PC-9 (cell line): ENCODE measurements at regions not wholly inside any gene's neighbourhood (a gene's known extent, or its start where the extent isn't known, plus 50 kb on each side); places are given as distances from the start of the nearest gene placed in this dataset.
"Not testable (repeated sequence)": the region's sequence is repeated elsewhere in the genome, so short reads cannot be mapped to it uniquely, and the experiment has no call there.

Source experiments
- BruUV-seq: library from RNA; stranded (reverse); fragments of 400-500 nt; replicated peaks from 2 replicates; lab custom pipeline; 2021; lab: Mats Ljungman, UMichigan
- CTCF ChIA-PET: fragments of 300-600 bp; sonication (Branson Sonifier 250); formaldehyde crosslinking; loops from one replicate; lab custom pipeline; 2022; ENCODE audit warnings: antibody characterized with exemption; lab: Charles Lee
- POLR2A ChIA-PET: fragments of 300-600 bp; sonication (Branson Sonifier 250); formaldehyde crosslinking; loops from one replicate; lab custom pipeline; 2022; ENCODE audit warnings: antibody characterized with exemption; ENCODE audit not compliant: unreplicated experiment; lab: Charles Lee
- DNase-seq, 2 experiments: peaks; one replicate each; pipeline versions ENCODE4 v3.0.0 to v3.0.0-alpha.2; 2015 to 2022; ENCODE audit warnings: mixed read lengths in 1 of 2
- H2AFZ ChIP-seq: fragments of 200-600 bp; sonication (generic); 2 replicates; pipeline ENCODE4 v1.8.1; 2017; ENCODE audit warnings: antibody characterized with exemption
- H3F3A ChIP-seq: fragments of 200-600 bp; sonication (generic); 2 replicates; pipeline ENCODE4 v1.8.1; 2017; ENCODE audit warnings: antibody characterized with exemption, mild to moderate bottlenecking, low read depth; ENCODE audit not compliant: insufficient read depth
- H3K27ac ChIP-seq: fragments of 200-600 bp; sonication (generic); 2 replicates; pipeline ENCODE4 v1.6.1; 2016; ENCODE audit warnings: mixed run types
- H3K27me3 ChIP-seq: fragments of 200-600 bp; sonication (generic); 2 replicates; pipeline ENCODE4 v1.6.1; 2016; ENCODE audit warnings: low read depth, mixed run types; ENCODE audit not compliant: insufficient read depth
- H3K36me3 ChIP-seq: fragments of 200-600 bp; sonication (generic); 2 replicates; pipeline ENCODE4 v1.6.1; 2016; ENCODE audit warnings: low read depth, mixed run types
- H3K4me1 ChIP-seq: fragments of 200-600 bp; sonication (generic); replicated peaks from 2 replicates; pipeline ENCODE4 v1.6.1; 2016; ENCODE audit warnings: mixed run types; ENCODE audit not compliant: insufficient read depth
- H3K4me2 ChIP-seq: fragments of 200-600 bp; sonication (generic); 2 replicates; pipeline ENCODE4 v1.6.1; 2017; ENCODE audit warnings: mixed run types
- H3K4me3 ChIP-seq: fragments of 200-600 bp; sonication (generic); 2 replicates; pipeline ENCODE4 v1.6.1; 2016; ENCODE audit warnings: mixed run types
- H3K79me2 ChIP-seq: fragments of 200-600 bp; sonication (generic); 2 replicates; pipeline ENCODE4 v1.6.1; 2017; ENCODE audit warnings: low read depth, mixed run types
- H3K9me2 ChIP-seq: fragments of 200-600 bp; sonication (generic); 2 replicates; pipeline ENCODE4 v1.8.1; 2017; ENCODE audit warnings: mild to moderate bottlenecking; ENCODE audit not compliant: insufficient read depth
- H3K9me3 ChIP-seq: fragments of 200-600 bp; sonication (generic); 2 replicates; pipeline ENCODE4 v1.8.1; 2016; ENCODE audit warnings: low read depth; ENCODE audit not compliant: insufficient read depth
- H4K20me1 ChIP-seq: fragments of 200-600 bp; sonication (generic); 2 replicates; pipeline ENCODE4 v1.8.1; 2017; ENCODE audit not compliant: insufficient read depth
- EZH2 ChIP-seq: fragments of 200-600 bp; sonication (generic); IDR thresholded peaks from 2 replicates; pipeline ENCODE4 v1.8.0; 2017; ENCODE audit warnings: antibody characterized with exemption, low read depth
- intact Hi-C: fragments of 100-400 bp; cut with micrococcal nuclease; formaldehyde crosslinking; loops from one replicate; pipeline ENCODE4 v1.10.0; 2022; ENCODE audit not compliant: unreplicated experiment
- TF ChIP-seq, protein P1 (sequence below): fragments of 200-600 bp; sonication (generic); conservative IDR thresholded peaks from 2 replicates; pipeline ENCODE4 v1.6.1; 2017; ENCODE audit warnings: mixed run types, antibody characterized with exemption, mild to moderate bottlenecking, moderate library complexity

GRCh38 chr4:187504974-187505797 is 490.4 kb upstream of the ZFP42 start:
- no peak for TF ChIP-seq EZH2
- TF ChIP-seq, protein P1, sequence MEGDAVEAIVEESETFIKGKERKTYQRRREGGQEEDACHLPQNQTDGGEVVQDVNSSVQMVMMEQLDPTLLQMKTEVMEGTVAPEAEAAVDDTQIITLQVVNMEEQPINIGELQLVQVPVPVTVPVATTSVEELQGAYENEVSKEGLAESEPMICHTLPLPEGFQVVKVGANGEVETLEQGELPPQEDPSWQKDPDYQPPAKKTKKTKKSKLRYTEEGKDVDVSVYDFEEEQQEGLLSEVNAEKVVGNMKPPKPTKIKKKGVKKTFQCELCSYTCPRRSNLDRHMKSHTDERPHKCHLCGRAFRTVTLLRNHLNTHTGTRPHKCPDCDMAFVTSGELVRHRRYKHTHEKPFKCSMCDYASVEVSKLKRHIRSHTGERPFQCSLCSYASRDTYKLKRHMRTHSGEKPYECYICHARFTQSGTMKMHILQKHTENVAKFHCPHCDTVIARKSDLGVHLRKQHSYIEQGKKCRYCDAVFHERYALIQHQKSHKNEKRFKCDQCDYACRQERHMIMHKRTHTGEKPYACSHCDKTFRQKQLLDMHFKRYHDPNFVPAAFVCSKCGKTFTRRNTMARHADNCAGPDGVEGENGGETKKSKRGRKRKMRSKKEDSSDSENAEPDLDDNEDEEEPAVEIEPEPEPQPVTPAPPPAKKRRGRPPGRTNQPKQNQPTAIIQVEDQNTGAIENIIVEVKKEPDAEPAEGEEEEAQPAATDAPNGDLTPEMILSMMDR: no peak

DNA sequence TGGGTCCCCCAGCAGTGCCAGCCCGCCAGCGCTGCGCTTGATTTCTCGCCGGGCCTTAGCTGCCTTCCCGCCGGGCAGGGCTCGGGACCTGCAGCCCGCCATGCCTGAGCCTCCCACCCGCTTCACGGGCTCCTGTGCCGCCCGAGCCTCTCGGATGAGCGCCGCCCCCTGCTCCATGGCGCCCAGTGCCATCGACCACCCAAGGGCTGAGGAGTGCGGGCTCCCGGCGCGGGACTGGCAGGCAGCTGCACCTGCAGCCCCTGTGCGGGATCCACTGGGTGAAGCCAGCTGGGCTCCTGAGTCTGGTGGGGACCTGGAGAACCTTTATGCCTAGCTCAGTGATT is 489.8 kb upstream of the ZFP42 start:
- CTCF ChIA-PET, DNase-seq: not testable (repeated sequence)

More at GRCh38 chr4:187504974-187505797, 490.4 kb upstream of the ZFP42 start:
- DNase-seq: no peak
- H3K27me3 ChIP-seq: no peaks in the 10 kb centered on the region
- POLR2A ChIA-PET: no interaction called here
- no peak overlapping the region for H3K4me2 ChIP-seq
- no peaks in the 10 kb centered on the region for H3K79me2 ChIP-seq
- no peak overlapping the region for H3K4me3 ChIP-seq
- no peak overlapping the region for H3K27ac ChIP-seq
- CTCF ChIA-PET: no interaction called here
- H3K36me3 ChIP-seq: no peaks in the 10 kb centered on the region
- no peaks in the 10 kb centered on the region for H3K9me3 ChIP-seq
- intact Hi-C loops: no loop called here
- no peaks in the 10 kb centered on the region for H4K20me1 ChIP-seq
- H3K9me2 ChIP-seq: no peaks in the 10 kb centered on the region
- no TSS peak for BruUV-seq
- H2AFZ ChIP-seq: no peak overlapping the region
- no peaks in the 10 kb centered on the region for H3K4me1 ChIP-seq
- no peaks in the 10 kb centered on the region for H3F3A ChIP-seq

GRCh38 chr4:187516224-187516623 is 479.3 kb upstream of the ZFP42 start:
- Histone ChIP-seq H4K20me1 (no peaks in the 10 kb centered on the region), H3K9me2 (no peaks in the 10 kb centered on the region), H3K4me3 (no peak overlapping the region), H3K4me1 (no peaks in the 10 kb centered on the region), H2AFZ (no peak overlapping the region), H3K36me3 (no peaks in the 10 kb centered on the region), H3K79me2 (no peaks in the 10 kb centered on the region), H3F3A (no peaks in the 10 kb centered on the region), H3K27me3 (no peaks in the 10 kb centered on the region), H3K4me2 (no peak overlapping the region), H3K9me3 (no peaks in the 10 kb centered on the region), H3K27ac (no peak overlapping the region)
- no TSS peak for BruUV-seq
- ChIA-PET CTCF (interaction anchor here (0.6 kb wide), 1 partner anchor 395 kb away, joined by 4 read pairs; no protein-coding TSS in a partner anchor), POLR2A (no interaction called here)
- DNase-seq: no peak
- no peak for TF ChIP-seq EZH2
- TF ChIP-seq, protein P1: no peak
- intact Hi-C loops: no loop called here

More for the DNA sequence above, 489.8 kb upstream of the ZFP42 start:
- H3K9me2 ChIP-seq, POLR2A ChIA-PET, H3K36me3 ChIP-seq, H3K4me2 ChIP-seq, H4K20me1 ChIP-seq, H3K79me2 ChIP-seq, H3K27ac ChIP-seq, H2AFZ ChIP-seq, H3K9me3 ChIP-seq, H3F3A ChIP-seq, H3K27me3 ChIP-seq, H3K4me3 ChIP-seq, BruUV-seq, intact Hi-C loops, H3K4me1 ChIP-seq: not testable (repeated sequence)
